HG03520 (cell line): ENCODE measurements at regions not wholly inside any gene's neighbourhood (a gene's known extent, or its start where the extent isn't known, plus 50 kb on each side); places are given as distances from the start of the nearest gene placed in this dataset.
"Not testable (repeated sequence)": the region's sequence is repeated elsewhere in the genome, so short reads cannot be mapped to it uniquely, and the experiment has no call there.

Experiments
- ATAC-seq: cut with Tn5 transposase; IDR thresholded peaks from one replicate; pipeline ENCODE4 v1.9.1; 2021; ENCODE audit warnings: mild to moderate bottlenecking, moderate library complexity; ENCODE audit not compliant: unreplicated experiment

DNA sequence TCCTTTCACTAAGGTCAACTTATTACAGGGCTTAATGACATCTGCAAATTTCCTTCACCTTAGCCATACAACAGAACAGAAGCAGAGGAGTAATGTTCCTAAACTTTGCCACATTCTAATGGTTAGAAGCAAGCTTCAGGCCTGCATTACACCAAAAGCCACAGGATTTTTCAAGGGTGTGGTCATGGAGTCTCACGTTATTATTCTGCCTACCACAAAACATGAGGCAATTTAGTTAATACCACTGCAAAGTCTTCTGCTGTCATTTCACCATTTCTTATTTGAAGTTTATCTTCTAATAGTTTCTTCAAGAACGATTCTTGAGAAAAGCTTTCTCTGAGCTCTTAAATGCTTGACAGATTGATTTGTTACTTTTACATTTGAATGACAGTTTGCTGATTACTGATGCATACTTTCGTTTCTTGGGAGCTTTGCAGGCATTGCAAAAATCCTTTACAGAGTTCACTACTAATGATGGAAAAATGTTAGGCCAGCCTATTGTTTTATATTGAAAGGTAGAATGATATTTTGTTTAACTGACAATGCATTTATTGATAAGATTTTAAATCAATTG lies 1257.1 kb downstream of the NSUN3 start:
- ATAC-seq, result no peak

DNA sequence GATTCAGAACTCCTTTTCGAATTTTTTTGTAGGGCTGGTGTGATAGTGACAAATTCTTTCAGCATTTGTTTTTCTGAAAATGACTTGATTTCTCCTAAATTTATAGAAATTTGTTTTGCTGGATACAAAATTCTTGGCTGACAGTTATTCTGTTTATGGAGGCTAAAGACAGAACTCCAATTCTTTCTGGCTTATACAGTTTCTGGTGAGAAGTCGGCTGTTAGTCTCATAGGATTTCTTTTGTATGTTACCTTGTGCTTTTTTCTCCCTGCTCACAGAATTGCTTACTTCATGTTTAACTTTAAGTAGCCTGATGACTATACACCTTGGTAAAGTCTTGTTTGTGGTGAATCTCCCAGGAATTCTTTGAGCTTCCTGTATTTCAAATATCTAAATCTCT lies 1264.6 kb downstream of the NSUN3 start:
- ATAC-seq, result no peak

DNA sequence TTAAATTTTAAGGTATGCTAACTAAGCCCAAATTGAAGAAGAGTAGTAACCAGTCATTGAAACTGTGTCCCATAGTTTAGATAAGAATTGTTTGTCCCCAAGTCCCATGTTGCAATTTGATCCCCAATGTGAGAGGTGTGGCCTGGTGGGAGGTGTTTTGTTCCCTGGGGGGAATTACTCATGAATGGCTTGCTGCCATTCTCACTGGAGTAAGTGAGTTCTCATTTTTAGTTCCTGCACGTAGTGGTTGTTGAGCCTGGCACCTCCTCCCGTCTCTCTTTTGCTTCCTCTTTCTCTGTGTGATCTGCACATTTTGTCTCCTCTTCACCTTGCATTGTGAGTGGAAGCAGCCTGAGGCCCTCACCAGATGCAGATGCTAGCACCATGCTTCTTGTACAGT lies 1271.0 kb downstream of the NSUN3 start:
- ATAC-seq, result no peak

DNA sequence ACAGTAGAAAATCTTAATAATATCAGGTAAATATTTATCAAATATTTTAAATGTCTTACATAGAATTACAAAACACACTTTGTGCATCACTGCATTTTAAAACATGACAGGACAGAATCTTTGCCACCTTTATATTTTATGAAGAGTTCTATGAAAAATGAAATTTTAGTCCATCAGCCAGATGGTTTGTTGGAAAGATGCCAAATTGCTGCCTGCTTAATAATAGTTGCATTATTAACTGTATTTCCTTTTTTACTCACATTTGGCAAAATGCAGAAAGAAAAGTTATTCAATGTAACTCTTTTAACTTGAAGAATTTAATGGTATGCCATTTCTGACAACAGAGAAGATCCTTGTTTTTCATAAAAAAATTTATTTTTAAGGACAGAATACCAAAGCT lies 1271.6 kb downstream of the NSUN3 start:
- no peak for ATAC-seq

DNA sequence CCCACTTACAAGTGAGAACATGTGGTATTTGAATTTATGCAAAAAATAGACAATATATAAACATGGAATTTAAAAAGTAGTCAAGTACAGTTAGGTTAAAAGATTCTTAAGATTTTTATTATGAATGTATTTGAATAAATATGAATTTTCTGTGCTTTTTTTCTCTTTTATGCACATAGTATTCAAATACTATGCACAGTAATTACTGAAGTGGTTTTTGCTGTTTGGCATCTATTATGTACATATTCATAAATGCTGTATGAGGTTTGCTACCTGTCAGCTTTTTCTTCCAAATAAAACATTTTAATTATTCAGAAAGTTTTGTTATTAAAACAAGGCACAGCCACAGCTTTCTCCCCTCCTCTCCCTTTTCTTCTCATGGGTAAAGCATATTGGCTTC lies 1272.7 kb downstream of the NSUN3 start:
- no peak for ATAC-seq

DNA sequence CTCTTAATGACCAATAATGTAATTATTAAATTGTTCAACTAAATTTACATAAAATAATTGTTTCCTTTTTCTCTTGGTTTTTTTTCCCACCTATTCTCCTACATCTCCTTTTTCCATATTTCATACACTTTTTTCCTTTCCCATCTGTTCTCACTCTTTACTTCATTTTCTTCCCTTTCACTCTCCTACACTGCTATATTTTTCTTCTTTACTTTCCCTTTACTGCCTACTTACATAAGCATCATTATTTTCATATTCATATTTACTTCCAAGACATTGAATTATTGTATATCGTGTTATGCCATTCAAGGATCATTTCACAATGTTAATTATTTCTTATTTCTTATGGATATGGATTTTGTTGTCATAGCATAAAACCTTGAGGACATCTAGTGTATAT lies 1275.6 kb downstream of the NSUN3 start:
- no peak for ATAC-seq

DNA sequence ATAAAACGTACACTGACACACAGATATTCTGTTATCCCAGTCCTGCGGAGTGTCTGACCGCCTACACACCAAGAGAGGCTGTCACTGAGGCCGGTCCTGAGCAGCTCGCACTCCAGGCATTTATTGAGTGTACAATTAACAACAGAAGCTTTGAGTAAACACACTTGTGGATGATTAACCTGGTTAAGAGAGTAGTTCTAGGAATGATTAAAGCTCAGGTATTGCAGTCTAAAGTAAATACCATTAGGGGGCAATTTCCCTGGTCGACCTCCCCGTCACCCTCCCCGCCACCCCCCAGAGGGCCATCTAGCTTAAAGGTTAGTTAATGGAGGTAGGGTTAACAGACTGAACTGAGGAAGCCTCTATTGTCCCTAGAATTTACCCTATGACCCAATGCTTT lies 1278.5 kb downstream of the NSUN3 start:
- ATAC-seq, result no peak

DNA sequence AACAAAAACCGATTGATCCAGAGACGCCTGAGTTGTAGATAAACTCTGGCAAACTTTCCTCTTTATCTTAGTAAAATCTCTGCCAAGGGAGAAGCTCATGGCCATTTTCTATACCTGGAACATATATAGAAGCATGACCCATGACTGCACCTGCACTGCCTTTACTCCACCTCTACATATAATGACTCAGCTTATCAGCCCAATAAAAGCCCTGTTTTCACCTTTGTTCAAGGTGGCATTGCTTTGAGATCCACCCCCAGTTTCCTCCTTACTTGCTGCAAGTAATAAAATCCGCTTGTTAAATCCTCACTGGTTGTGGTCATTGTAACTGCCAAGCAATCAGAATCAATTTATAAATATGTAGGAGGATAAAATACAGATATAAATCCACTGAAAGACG lies 1280.4 kb downstream of the NSUN3 start:
- no peak for ATAC-seq

DNA sequence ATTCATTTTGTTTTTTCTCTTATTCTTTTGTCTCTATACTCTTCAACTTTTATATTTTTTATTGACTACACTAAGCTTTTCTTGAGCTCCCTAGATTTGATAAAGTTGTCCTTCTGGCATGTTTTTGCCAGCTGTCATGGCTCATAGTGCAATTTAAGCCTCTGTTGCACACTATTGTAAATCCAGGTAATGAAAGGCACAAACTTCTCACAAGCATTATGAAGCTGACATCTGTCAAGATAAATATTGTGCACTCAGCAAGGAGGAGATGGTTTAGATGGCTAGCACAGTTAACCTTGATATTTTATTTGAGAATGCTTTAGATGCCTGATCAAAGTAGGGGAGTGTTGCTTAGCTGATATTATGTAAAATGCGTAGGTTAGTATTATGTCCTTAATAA lies 1280.9 kb downstream of the NSUN3 start:
- no peak for ATAC-seq

DNA sequence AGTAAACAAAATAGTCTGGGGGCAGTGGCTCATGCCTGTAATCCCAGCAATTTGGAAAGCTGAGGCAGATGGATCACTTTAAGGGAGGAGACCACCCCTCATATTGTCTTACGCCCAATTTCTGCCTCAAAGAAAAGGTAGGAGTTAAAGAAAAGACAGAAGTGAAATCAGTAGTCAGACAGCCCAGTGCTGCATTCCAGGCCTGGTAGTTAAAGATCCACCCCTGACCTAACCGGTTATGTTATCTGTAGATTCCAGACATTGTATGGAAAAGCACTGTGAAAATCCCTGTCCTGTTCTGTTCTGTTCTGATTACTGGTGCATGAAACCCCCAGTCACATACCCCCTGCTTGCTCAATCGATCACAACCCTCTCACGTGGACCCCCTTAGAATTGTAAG lies 1285.1 kb downstream of the NSUN3 start:
- ATAC-seq, result not testable (repeated sequence)

DNA sequence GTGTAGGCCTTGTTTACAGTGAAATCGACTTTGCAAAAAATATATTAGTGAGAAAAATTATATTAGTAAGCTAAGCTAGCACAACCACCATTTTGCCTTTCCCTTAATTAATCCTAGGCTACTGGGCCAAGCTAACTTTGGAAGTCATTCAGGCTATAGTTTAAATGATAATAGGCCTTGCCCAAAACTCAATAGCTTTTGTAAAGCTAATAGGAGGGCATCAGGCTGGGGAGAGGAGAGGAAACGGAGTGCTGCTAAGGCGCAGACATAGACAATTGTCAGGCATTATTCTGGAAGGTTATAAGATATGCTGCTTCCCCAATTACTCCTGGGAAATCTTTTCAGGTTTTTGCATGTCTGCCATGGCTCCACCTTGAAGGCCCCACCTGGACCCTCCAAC lies 1286.0 kb downstream of the NSUN3 start:
- ATAC-seq, result no peak

DNA sequence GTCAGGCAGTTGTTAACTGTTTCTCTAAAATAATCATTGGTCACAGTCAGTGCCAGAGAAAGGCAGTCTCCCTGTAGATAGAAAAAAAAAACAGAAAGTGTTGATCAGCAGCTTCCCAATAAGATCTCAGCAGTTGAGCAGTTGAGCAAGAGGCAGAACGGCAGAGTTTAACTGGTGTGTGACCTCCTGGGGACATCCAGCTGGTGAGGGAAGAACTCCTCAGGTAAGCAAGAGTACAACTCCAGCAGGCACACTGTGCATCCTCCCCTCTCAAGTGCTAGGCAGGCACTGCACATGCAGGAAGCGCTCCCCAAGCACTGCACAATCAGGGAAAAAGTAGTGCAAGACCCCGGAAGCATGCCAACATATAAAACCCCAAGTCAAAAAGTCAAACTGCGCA lies 1287.2 kb downstream of the NSUN3 start:
- no peak for ATAC-seq

DNA sequence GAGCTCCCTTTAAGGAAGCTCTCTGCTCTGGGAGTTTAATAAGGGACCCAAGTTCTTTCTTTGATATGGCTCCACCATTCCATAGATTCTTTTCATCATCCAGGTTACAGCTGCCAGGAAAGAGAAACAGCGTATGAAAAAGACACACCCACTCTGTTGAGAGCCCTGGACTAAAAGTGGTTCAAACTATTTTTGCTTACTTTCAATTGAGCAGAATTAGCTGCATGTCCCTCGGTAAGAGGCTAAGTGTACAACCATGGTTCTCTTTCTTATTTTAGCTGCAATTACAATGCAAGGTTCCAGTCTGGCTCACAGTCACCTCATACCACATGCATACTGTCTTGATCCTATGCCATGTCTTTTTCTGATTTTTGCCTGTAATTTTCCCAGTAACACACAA lies 1288.3 kb downstream of the NSUN3 start:
- no peak for ATAC-seq

DNA sequence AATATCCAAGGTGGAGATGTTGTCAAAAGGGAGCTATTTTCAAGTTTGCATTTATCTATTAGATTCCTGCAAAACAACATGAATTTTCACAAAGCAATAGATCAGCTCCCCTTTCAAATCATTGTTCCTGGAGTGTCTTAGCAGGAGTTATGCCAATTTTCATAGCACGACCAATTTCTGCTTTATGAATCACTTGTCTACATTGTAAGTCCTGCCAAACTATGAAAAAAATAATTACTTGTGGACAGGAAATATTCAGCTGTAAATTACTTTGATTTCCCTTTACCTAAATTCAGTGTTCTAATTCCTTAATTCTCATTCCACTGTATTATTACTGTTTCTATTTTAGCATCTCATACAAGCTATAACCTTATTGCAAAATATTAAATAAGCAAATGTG lies 1289.6 kb downstream of the NSUN3 start:
- no peak for ATAC-seq

DNA sequence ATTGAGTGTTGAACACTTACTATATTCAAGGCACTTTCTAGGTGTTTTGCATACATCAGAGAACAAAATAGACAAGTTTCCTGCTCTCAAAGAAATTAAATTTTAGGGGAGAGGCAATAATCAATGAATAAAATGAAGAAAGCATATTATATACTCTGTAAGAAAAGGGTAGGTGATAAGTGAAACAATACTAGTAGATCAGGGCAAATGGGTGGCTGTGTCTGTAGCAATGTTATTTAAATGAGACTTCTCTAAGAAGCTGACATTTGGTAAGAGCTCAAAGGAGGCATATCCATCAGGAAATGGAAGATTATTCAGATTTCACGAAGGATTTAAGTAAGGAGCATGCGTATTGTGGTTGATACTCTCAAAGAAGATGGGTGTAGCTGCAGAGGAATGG lies 1291.6 kb downstream of the NSUN3 start:
- no peak for ATAC-seq

DNA sequence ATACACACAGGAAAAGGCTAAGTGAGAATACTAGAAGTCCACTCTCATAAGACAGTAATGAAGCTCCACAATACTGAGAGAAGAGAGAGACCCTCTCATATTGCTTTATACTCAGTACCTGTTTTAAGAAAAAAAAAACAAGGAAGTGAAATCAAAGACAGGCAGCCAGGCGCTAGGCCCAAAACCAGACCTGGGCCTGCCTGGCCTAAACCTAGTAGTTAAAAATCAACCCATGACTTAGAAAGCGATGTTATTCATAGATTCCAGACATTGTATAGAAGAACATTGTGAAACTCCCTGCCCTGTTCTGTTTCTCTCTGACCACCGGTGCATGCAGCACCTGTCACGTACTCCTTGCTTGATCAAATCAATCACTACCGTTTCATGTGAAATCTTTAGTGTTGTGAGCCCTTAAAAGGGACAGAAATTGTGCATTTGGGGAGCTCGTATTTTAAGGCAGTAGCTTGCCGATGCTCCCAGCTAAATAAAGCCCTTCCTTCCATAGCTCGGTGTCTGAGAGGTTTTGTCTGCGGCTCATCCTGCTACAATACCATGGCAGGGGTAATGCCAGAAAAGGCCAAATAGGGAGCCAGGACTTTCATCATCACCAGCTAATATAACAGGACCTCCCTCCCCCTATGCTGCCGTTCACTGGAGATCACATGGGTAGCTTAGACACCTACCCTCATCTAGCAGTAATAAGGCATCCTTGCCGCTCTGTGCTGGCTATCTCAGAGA lies 1294.1 kb downstream of the NSUN3 start:
- peak; percentile 48 for ATAC-seq

DNA sequence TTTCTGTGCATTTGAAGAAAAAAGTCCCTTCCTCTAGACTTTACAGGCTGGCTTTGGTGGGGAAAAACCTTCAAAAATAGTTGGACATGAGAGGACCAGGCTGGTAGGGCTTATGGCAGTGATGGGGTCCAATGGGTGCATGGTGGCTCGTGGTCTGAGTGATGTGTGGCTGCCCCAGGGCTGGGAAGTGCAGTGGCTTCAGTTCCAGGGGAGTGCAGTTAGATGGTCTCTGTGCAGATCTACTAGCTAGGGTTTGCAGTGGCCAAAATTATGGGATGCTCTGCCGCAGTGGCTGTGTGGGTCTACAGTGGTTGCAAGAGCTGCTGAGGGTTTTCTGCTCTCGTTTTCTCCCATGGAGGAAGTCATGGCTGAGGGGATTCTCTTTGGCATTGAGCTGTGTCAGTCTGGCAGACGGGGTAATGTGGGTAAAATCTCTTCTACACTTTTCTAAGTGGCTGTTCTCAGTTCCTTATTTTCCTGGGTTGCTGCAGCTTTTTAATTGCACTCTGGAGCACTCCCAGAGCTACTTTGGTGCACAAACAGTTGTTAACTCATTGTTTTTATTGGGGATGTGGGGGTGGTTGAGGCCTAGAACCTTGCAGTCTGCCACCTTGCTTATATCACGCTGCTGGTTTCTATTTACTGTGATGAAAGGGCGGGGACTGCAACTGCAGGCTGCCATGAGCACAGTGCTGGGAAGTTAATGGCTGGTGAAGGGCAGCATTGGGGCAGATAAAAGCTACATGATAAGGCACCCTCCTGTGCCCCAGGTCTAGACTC lies 1324.6 kb downstream of the NSUN3 start:
- ATAC-seq, result no peak

DNA sequence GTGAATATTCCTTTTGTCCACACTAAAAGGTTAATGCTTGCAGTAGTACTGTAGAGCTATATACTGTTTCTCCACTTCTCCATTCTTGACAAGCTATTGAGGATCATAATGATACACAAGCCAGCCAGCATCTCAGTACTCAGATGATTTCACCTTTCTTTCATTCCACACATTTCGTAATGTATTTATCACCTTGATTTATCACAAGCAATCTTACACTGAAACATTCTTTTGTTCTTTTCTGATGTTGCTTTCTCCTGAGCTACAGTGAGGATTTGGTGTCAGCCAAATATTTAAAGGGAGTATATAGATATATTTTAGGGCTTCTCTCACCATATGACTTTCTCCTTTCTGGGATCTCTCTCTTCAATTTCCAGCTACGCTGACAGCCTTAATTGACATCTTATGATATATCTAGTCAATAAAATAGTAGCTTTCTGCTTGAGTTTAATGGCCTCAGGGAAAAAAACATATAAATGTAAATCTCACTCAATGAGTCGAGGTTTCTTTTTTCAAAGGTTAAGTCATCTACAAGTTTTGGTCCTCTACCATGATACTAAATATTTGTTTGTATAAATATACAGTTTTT lies 1327.0 kb downstream of the NSUN3 start:
- no peak for ATAC-seq

DNA sequence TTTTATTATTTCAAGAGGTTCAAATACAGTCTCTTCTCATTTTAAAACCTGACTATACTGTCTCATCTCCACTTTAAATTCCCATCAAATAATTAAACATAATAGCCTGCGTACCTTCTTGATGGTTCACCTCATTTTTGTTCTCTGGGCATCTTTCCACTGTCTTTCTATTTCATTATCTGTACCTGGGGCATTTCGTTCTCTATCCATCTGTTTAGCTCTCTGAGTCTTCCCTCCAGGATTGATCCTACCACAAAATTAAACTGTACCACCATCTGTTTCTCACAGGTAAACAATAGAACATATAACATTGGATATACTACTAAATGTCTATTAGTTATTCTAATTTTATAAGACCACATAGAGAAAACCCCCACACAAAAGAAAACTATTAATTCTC lies 1331.4 kb downstream of the NSUN3 start:
- no peak for ATAC-seq

DNA sequence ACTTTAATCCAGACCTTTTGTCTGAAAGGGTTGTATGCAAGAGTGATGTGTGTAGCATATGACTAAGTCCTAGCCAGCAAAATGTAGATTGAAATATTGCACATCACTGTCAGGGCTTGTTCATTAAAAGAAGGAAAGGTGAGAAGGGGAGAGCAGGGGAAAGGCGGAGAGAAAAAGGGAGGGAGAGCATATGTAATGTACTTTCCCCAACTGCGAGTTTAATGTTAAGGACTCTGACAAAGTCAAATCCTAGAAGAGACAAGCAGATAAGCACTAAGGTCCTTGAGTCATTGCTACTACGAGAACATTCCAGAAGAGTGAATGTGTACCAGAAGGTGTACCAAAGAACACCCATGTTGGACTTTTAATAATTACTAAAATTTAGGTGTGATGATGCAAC lies 1336.7 kb downstream of the NSUN3 start:
- no peak for ATAC-seq

DNA sequence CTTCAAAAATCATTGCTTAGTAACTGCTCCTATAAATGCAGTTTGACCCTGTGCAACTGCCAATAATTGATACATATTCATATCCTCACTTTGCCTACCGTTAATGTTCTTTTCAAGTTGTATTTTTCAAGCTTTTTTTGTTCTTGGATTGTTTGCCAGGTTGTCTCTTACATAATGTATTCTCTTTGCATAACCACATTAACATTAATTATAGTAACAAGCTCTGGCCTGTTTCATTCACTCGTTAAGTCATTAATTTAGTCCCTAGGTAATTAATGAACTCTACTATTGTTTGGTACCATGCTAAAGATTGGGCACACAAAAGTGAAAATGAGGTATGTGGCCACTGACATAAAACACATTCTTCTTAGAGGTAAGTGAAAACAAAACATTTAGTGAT lies 1338.8 kb downstream of the NSUN3 start:
- no peak for ATAC-seq
